SU-DHL-6 (cell line): ENCODE measurements at regions not wholly inside any gene's neighbourhood (a gene's known extent, or its start where the extent isn't known, plus 50 kb on each side); places are given as distances from the start of the nearest gene placed in this dataset.

ENCODE experiments used
- CTCF ChIP-seq: fragments of 200-600 bp; sonication (generic); IDR thresholded peaks from one replicate; pipeline ENCODE4 v1.5.1; 2017; ENCODE audit warnings: antibody characterized with exemption, mild to moderate bottlenecking, low read length, moderate library complexity; ENCODE audit not compliant: insufficient read depth, poor library complexity, severe bottlenecking
- EZH2phosphoT487 ChIP-seq: fragments of 200-600 bp; sonication (generic), shearing (Covaris generic); conservative IDR thresholded peaks from 2 replicates; pipeline ENCODE4 v1.6.1; 2018; ENCODE audit warnings: mild to moderate bottlenecking, antibody characterized with exemption, low read length, moderate library complexity, mixed read lengths

DNA sequence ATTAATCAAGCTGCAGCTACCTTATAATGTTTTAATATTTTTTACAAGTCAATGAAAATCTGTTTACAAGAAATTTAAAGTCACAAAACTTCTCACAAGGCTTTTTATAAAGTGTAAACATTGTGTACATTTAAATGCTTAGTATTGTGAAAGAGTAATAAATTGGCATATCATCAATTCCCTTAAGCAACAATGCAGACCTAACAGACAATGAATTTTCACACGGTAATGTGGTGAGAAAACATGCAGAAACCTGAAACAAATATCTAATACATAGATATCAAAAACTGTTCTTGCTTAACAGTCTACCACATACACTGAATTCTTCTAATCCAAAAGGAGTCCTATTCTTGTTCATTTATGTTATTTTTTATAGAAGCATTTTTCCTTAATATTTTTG is 220.7 kb downstream of the CRPPA start:
- TF ChIP-seq EZH2phosphoT487 (no peak), CTCF (no peak)
